ENCODE measurements at regions not wholly inside any gene's neighbourhood (a gene's known extent, or its start where the extent isn't known, plus 50 kb on each side); places are given as distances from the start of the nearest gene placed in this dataset.

- TF ChIP-seq CTCF (IDR thresholded peaks at IDR 0.05; ENCODE audit: partially characterized antibody, unreplicated experiment): no peak
- H3K4me3 Mint-ChIP-seq (ENCODE audit: unreplicated experiment): no peak overlapping the region
- H3K36me3 Mint-ChIP-seq (ENCODE audit: unreplicated experiment): peaks cover 9% of the 10 kb centered on the region
- no peak for DNase-seq
- H3K27me3 Mint-ChIP-seq (ENCODE audit: unreplicated experiment): no peaks in the 10 kb centered on the region
- H3K27ac Mint-ChIP-seq (ENCODE audit: unreplicated experiment): no peak overlapping the region
- H3K9me3 Mint-ChIP-seq (ENCODE audit: unreplicated experiment): no peaks in the 10 kb centered on the region
- peaks cover 9% of the 10 kb centered on the region for H3K4me1 Mint-ChIP-seq (ENCODE audit: low read depth, unreplicated experiment)
Measured at GRCh38 chr14:55889124-55889523, 229.1 kb upstream of the PELI2 start.

DNA sequence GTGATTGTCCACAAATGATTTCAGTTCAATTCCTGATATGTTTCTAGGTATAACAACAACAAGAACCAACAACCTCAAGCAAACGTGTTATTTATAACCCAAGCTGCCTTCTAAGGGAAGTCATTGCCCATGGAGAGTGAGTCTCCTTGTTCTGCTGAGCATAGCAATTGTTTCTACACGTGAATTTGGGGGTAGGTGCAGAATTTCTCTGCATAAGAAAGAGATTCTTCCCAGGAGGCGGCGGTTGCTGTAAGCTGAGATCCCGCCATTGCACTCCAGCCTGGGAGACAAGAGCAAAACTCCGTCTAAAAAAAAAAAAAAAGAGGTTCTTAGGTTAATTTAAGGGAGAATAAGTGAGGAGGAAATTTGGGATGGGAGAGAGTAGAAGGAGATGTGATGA is 226.5 kb upstream of the PELI2 start:
- H3K4me3 Mint-ChIP-seq (ENCODE audit: unreplicated experiment): no peak overlapping the region
- no peak for TF ChIP-seq CTCF (IDR thresholded peaks at IDR 0.05; ENCODE audit: partially characterized antibody, unreplicated experiment)
- H3K9me3 Mint-ChIP-seq (ENCODE audit: unreplicated experiment): no peaks in the 10 kb centered on the region
- peaks cover 3% of the 10 kb centered on the region for H3K36me3 Mint-ChIP-seq (ENCODE audit: unreplicated experiment)
- DNase-seq: no peak
- no peaks in the 10 kb centered on the region for H3K27me3 Mint-ChIP-seq (ENCODE audit: unreplicated experiment)
- peaks cover 9% of the 10 kb centered on the region for H3K4me1 Mint-ChIP-seq (ENCODE audit: low read depth, unreplicated experiment)
- H3K27ac Mint-ChIP-seq (ENCODE audit: unreplicated experiment): no peak overlapping the region

GRCh38 chr14:55892906-55893305 is 225.3 kb upstream of the PELI2 start:
- DNase-seq: no peak

GRCh38 chr14:55893705-55894104 is 224.5 kb upstream of the PELI2 start:
- Mint-ChIP-seq H3K27me3 (ENCODE audit: unreplicated experiment) (no peaks in the 10 kb centered on the region), H3K4me3 (ENCODE audit: unreplicated experiment) (no peak overlapping the region), H3K36me3 (ENCODE audit: unreplicated experiment) (no peaks in the 10 kb centered on the region), H3K27ac (ENCODE audit: unreplicated experiment) (no peak overlapping the region), H3K9me3 (ENCODE audit: unreplicated experiment) (no peaks in the 10 kb centered on the region), H3K4me1 (ENCODE audit: low read depth, unreplicated experiment) (peaks cover 9% of the 10 kb centered on the region)
- TF ChIP-seq CTCF (IDR thresholded peaks at IDR 0.05; ENCODE audit: partially characterized antibody, unreplicated experiment): no peak
- DNase-seq: no peak

More at GRCh38 chr14:55892906-55893305, 225.3 kb upstream of the PELI2 start:
- Mint-ChIP-seq H3K27me3 (ENCODE audit: unreplicated experiment) (no peaks in the 10 kb centered on the region), H3K9me3 (ENCODE audit: unreplicated experiment) (no peaks in the 10 kb centered on the region), H3K4me1 (ENCODE audit: low read depth, unreplicated experiment) (peaks cover 9% of the 10 kb centered on the region), H3K27ac (ENCODE audit: unreplicated experiment) (no peak overlapping the region), H3K4me3 (ENCODE audit: unreplicated experiment) (no peak overlapping the region), H3K36me3 (ENCODE audit: unreplicated experiment) (no peaks in the 10 kb centered on the region)
- no peak for TF ChIP-seq CTCF (IDR thresholded peaks at IDR 0.05; ENCODE audit: partially characterized antibody, unreplicated experiment)

GRCh38 chr14:55897031-55897430 is 221.2 kb upstream of the PELI2 start:
- no peaks in the 10 kb centered on the region for H3K36me3 Mint-ChIP-seq (ENCODE audit: unreplicated experiment)
- H3K27me3 Mint-ChIP-seq (ENCODE audit: unreplicated experiment): no peaks in the 10 kb centered on the region
- H3K4me1 Mint-ChIP-seq (ENCODE audit: low read depth, unreplicated experiment): peaks cover 9% of the 10 kb centered on the region
- no peaks in the 10 kb centered on the region for H3K9me3 Mint-ChIP-seq (ENCODE audit: unreplicated experiment)
- H3K27ac Mint-ChIP-seq (ENCODE audit: unreplicated experiment): no peak overlapping the region
- DNase-seq: no peak
- no peak overlapping the region for H3K4me3 Mint-ChIP-seq (ENCODE audit: unreplicated experiment)
- TF ChIP-seq CTCF (IDR thresholded peaks at IDR 0.05; ENCODE audit: partially characterized antibody, unreplicated experiment): no peak

All from glutamatergic neuron (in vitro differentiated cells).